G401.6 (cell line): ENCODE measurements at regions not wholly inside any gene's neighbourhood (a gene's known extent, or its start where the extent isn't known, plus 50 kb on each side); places are given as distances from the start of the nearest gene placed in this dataset.
"Not testable (repeated sequence)": the region's sequence is repeated elsewhere in the genome, so short reads cannot be mapped to it uniquely, and the experiment has no call there.

Source experiments
- FAIRE-seq: peaks from 2 replicates; lab custom pipeline; 2012; peaks lifted over from hg19 to GRCh38; lab: Jason Lieb, UNC

DNA sequence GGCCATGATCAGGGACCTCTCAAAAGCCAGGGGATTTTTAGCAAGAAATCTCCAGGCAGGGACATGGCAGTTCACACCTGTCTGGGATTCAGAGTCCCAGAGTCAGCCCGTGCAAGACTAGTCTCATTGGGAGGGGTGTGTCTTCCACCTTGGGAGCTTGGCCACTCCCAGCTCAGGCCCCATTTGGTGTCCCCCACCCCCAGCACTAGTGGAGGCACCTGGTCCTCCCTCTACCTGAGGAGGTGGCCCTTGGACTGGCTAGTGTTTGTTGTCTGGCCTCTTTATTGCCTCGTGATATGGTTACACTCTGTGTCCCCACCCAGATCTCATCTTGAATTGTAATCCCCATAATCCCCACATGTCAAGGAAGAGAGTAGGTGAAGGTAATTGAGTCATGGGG is 140.8 kb upstream of the PHACTR3 start:
- no peak for FAIRE-seq

DNA sequence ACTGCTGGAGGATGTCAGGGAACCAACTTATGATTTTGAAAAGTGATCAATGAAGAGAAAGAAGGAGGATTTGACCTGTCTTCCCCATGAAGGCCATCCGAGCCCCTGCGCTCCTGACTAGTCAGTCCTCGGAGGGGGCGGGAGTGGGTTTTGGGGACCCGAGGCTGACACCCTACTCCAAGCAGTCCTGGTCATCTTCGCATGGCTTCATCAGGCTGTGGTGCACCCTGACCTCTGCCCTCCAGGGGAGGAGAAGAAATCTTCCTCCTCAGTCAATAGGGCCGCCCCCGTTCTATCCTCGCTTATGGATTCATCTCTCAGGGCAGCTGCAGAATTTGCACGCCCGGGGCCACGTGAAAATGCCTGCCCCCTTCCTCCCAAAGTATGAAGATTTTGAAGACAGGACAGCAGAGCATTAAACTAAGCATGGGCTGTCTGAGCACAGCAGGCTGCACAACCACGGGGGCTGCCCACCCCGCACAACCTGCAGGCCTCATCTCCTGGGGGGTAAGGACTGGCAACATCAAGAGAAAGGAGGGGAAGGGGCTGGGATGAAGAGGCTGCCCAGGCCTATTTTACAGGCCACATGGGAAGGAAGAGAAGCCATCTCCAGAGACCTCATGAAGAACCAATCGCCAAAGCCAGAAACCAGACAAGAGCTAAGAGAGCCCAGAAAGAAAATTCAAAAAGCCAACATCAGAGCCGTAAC is 138.1 kb upstream of the PHACTR3 start:
- FAIRE-seq, result no peak

DNA sequence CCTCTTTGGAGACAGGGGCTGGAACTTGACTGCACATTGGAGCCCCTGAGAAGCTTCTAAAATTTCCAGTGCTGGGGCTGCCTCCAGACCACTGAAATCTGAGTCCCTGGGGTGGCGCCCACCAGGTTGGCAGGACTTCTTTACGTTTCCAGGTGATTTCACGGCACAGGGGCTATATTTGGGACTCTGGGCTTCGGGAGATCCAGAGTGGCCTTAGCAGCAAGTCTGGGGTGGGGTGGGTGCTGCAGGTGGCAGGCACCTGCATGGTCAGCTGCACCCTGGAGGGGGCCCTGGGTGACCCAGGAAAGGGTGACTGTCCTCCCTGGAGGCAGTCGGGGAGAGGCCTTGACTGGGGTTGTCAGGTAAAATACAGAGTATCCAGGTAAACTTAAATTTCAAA is 135.5 kb upstream of the PHACTR3 start:
- no peak for FAIRE-seq

DNA sequence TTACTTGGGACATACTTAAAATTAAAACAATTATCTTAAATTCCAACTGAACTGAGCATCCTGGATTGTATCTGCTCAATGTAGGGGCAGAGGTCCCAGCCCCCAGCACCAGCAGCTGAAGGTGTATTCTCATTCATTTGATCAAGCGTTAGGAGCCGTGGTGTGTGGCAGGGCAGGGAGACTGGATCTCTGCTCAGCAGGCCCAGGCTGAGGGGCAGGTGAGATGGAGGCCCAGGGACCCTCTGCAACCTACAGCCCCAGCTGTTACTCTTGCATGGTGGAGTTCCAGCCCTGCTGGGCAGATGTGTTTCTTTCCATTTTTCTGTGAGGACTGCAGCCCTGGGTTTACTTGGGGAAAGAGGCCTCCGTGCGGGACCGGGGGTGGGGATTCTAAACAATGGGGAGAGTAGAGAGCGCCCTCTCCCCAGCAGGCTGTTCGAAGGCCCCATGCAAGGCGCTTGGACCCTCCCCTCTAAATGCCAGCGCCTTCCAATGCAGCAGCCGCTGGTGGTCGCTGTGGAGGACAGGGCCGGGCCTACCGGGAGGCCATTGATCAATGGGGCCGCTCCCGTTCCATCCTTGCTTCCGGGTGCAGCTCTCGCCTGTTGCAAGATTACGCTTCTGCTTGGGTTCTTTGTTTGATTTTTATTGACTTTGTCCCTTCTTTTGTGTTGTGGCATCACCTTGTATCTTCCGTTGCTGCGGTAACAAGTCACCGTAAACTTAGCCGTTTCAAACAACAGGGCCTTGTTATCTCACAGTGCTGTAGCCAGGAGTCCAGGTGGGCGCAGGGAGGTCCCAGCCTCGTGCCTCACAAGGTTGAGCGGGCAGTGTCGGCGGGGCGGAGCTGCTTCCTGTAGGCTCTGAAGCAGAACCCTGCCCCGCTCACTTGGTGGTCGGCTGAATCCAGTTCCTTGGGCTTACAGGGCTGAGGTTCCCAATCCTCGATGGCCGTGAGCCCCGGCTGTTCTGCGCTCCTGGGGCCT is 134.8 kb upstream of the PHACTR3 start:
- FAIRE-seq, result no peak

DNA sequence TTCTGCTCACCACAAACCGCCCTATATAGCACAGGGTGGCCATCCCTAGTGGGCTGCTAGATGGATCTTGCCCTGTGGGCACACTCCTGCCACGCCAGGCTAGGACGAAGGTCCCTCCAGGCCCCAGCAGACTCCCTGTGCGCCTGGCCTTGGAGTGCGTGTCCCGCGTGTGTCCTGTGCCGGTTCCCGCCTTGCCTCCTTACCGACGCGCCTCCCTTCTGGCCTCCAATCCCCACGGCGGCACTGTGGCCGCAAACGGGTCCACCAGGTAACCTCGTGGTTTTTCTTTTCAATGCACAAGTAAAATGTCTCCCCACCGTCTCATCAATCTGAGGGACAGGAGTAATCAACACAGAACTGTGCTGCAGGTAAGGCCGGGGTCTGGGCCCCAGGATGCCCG is 133.8 kb upstream of the PHACTR3 start:
- no peak for FAIRE-seq

DNA sequence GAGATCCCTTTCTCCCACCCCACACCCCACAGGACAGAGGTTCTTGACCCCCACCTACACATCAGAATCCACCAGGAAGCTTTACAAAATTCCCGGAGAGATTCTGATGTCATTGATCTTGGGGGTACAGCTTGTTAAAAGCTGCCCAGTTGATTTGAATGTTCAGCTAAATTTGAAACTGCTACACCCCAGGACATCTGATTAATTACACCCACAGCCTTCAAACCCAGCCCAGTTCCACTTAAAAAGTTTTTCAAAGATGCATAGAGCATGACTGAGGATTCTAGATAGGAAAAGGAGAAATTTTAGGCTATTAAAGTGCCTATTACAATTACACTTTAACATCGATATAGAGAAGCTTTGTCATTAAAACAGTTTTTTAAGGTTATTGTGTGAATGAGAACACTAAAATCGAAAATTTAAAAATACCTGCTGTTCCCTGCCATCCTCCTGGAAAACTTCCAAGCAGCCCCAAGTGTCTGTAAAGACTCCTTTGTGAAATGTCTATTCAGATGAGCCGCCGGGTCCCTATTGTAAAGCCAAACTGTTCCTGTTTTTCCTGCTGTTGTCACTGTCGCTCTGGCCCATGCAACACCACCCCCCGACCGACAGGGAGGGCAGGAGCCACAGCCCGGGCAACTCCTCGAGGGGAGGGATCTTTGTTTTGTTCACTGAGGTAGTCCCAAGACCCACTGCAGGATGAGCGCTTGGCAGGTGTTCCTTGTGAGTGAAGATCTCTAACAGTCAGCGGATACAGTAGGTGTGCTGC is 132.5 kb upstream of the PHACTR3 start:
- FAIRE-seq, result no peak

DNA sequence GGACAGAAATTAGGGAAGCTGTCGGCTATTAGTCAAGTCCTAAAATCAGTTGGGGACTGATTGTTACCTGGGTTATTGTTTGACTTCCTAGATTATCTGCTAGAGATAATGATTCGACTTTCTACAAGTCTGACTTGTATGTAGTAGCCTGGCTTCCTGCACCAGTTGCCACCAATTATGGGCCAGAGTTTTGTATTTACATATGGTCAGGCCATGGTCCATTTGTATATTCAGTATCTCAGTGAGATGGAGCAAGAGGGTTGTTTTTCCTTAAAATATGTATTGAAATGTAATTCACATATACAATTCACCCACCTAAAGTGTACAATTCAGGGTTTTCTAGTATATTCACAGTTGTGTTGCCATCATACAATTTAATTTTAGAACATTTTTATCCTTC is 130.6 kb upstream of the PHACTR3 start:
- FAIRE-seq, result no peak

DNA sequence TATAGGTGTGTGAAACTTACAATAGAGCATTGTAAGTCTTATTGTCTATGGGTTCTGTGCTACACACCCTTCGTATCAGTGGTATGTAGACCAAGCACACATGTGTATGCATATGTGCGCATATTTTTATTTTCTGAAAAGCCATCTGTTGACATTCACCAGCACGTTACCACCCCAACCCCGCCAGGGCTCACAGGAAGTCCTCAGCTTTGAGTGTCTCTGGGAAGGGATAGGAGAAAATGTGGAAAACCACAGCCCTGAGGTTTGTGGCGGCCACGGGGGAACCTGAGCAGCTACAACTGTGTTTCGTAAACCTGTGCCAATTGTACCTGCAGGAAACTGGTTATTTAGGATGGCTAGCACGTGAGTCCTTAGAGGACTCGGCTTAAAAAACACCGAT is 123.3 kb upstream of the PHACTR3 start:
- FAIRE-seq, result no peak

DNA sequence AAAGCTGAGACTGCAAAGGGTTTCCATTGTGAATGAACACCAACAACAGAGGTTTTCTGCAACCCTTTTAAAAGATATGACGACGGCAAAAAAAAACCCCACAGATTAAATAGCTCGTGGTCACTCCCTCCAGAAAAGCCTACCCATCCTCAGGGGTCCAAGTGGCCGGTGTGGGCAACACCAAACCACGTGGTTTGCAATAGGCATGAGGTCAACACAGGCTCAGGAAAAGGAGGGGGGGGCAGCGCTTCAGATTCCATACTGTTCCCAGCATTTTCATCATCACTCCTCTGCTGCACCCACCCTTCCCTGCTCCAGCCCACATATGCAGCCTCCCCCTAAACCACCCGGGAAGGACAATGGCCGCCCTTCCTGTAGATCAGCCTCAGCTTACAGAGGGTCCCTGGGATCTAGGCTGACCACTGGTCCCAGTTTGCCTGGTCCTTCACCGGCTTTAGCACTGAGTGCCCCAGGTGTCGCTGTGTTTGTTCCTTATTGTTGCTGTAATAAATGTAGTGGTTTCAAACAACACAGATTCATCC is 122.8 kb upstream of the PHACTR3 start:
- FAIRE-seq, result no peak

DNA sequence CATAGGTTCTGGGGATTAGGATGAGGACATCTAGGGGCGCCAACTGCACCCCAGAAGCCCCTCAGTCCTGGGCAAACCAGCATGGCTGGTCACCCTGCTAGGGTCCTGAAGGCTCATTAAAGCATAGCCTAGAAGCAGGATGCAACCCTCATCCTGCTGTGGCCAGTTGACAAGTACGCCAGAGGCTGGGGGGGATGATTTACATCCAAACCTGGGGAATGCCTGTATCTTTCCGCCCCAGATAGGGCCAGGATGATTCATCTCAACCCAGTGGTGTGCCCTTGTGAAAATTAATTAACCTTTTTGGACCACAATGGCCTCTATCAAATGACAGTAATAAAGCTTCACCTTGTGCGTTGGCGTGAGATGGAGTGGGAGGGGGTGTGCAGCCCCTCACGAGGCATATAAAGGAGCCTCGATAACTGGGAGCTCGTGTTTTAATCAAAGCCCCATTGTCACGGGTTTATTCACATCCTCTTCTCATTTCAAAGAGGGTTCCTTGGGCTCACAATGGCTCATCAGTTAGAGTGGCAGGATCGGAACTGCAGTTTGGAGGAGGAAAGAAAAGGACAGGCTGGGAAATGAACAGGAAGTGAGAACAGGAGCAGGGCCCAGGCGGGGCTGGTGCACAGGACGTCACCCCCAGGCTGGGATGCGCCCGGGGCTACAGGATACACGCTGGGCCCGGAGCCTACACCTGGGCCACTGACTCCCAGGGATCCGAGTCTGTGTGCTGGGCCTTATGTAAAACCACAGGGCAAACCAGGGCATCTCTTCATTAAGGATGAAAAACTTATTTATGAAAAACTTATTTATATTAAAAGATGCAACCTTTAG is 121.8 kb upstream of the PHACTR3 start:
- no peak for FAIRE-seq

DNA sequence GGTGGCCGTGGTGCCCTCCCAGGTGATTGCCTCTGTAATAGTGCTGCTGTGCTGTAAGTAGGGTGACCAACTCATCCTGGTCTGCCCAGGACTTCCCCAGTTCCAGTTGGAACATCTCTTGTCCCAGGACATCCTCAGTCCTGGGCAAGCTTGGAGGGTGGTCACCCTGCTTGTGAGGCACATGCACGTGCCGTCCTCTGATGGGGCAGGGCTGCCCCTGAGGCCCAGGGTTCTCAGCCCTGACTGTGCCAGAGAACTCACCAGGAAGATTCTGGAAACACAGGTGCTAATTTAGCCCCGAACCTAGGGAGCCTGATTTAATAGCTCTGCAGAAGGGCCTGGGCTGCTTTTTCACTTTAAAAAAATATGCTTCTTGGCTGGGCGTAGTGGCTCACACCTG is 120.9 kb upstream of the PHACTR3 start:
- no peak for FAIRE-seq

DNA sequence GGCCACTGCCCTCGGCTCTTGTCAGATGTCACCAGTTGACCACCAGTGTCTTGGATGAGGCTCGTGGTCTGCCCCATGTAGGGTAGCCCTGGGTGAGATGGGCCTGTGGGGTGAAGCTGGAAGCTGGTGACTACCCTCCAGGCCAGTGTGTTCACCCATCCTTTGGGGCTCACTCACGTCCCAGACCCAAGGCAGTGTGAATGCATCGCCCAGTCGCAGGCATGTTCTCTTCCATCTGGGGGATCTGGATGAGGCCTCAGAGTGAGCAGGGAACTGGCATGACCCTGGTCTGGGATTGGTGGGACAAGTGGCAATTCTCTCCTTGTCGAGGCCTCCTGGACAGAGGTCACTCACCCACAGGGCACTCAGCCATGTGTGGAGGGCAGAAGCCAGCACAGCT is 120.1 kb upstream of the PHACTR3 start:
- FAIRE-seq, result no peak

DNA sequence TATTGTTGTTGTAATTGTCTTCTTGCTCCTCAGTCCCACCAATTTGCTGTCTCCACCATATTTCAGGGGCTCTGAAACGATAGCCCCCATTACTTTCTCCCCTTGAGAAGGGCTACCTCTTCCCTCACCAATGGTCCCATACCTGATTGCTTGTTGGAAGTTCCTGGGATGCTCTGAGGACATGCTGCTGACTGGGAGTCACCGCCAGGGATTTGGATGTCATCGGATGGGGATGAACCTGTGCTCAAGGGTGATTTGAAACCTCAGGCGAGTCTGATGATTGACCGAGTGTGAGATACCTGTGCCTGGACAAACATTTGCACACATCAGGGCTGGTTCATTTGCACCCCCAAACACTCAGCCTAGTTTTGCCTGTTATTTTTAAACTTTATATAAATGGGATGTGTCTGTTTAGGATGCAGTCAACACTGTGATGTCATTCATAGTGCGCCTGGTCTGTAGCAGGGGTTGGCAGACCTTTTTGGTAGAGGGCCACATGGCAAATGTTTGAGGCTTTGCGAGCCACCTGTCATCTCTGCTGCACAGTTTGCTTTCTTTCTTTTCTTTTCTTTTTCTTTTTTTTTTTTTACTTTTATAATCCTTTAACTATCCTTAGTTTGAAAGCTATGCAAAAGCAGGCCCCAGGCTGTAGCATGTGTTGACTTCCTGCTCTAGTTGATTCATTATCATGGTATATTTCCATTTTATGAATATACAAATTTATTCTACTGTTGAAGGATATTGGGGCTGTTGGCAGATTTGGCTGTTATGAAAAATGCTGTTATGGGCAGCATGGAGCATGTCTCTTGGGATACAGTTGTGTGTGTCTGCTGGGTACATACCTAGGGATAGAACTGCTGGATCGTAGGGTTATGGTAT is 118.5 kb upstream of the PHACTR3 start:
- FAIRE-seq, result no peak

DNA sequence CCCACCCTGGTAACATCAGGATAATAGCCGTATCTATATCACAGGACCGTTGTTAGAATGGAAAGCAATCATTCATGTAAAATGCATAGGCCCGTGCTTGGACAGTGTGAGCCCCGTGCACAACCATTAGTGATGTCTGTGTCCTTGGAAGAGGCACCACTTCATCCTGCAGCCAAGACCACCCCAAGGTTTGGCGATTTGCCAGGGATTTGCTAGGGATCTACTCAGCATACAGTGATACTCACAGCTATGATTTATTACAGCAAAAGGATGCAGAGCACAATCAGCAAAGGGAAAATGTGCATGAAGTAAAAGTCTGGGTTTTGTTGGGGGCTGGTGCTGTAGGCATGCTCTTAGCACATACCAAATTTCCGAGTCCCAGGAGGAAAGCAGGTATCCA is 115.9 kb upstream of the PHACTR3 start:
- FAIRE-seq, result not testable (repeated sequence)

DNA sequence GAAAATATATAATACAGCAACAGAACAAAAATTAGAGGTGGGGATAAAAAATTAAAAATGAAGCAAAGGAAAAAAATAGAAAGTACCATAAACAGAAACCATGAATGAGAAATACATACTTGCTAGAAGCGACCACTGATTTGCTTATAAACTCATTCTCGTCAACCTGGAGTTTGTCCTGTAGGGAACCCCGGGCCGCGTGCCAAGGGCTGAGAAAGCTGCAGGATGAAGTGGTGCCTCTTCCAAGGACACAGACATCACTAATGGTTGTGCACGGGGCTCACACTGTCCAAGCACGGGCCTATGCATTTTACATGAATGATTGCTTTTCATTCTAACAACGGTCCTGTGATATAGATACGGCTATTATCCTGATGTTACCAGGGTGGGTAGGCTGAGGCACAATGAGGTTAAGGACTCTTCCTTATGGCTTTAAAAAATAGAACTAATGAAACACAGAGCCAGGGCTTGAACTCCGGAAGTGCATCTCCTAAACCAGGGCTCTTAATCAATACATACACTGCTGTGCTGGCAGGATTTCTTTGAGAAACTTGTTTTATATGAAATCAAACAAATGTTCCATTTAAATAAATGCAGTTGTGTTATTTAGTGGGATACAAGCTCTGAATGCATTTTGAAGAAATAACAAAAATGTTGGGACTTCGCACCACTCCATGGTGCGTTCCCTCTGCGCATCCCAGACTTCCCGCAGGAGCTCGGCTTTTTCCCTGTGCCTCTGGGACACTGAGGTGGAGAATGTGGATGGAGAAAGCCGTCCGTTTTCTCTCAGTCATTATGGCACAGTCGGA is 113.9 kb upstream of the PHACTR3 start:
- not testable (repeated sequence) for FAIRE-seq

DNA sequence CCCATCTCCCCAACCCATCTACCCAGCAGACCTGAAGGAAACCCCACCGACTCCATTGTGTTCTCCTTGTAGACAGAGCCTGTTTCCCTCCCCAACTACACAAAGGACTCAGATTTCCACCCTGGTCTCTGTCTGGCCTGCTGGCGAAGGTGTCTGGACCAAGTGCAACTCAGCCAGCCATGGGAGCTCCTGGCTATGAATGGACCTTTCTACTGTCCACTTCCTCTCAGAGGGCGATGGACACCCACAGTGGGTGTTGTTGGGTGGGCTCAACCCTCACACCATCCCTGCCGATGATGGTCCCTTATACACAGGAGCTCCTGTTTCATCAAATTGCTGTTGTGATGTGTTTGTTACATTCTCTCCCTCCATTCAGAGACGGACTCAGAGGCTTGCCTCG is 112.5 kb upstream of the PHACTR3 start:
- FAIRE-seq, result no peak

DNA sequence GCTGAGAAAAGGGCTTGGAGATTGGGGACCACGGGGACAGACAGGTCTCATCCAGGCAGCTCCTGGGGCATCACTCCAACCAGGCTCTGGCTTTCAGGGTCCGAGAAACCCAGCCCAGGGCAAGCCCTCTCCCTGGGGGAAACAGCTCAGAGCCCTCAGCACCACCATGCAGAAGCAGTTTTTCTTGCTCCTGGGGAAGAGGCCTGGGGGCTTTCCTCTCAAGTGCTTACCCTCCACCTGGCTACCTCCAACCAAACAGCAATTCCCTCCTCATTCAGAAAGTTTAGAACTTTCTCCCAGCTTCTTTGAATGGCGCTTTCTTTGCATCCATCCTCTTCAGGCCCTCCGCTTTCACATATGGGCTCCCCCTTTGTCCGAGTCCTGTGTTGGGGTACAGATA is 110.4 kb upstream of the PHACTR3 start:
- FAIRE-seq, result no peak

DNA sequence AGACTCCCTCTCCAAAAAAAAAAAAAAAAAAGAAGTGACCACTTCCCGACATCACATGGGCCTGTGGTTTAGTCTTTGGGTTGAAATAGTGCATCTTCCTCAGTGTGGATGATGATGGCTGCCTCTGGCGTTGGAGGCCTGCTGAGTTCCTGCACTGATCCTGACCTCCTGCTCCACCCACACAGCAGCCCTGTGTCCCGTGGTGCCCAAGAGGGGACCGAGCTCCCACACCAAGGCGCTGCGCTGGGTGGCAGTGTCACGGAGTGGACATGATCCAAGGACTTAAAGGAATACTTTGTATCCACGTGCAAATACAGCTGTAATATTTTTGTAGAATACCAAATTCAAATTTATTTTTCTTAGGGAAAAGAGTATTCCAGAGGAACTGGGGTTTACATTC is 109.2 kb upstream of the PHACTR3 start:
- FAIRE-seq, result no peak

DNA sequence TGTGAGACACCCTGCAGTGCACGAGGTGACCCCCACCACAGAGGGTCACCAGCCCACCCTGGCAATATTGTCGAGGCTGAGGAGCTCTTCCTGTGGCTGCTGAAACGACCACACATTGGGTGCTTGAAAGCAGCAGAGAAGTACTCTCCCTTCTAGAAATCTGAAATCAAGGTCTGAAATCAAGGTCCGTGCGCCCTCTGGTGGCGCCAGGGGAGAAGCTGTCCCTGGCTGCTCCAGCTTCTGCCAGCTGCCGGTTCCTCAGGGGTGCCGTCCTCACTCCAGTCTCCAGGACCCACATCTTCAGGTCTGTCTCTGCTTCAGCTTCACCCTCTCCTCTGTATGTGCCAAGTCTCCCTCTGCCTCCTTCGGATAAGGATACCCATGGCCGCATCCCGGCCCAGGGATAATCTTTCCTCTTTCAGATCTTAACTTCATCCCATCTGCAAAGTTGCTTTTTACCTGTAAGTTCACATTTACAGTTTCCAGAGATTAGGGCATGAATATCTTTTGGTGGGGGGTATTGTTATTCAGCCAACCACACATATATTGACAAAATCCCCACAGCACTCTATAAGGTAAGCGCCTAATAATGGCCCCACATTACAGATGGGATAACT is 108.3 kb upstream of the PHACTR3 start:
- no peak for FAIRE-seq
